DMS153 treated with DMSO at 0.1 percent for 48 hours (cell line): ENCODE measurements at regions not wholly inside any gene's neighbourhood (a gene's known extent, or its start where the extent isn't known, plus 50 kb on each side); places are given as distances from the start of the nearest gene placed in this dataset.

ENCODE experiments used
- DNase-seq: peaks from one replicate; lab custom pipeline; 2025; ENCODE audit not compliant: unreplicated experiment; lab: John Stamatoyannopoulos, UW

DNA sequence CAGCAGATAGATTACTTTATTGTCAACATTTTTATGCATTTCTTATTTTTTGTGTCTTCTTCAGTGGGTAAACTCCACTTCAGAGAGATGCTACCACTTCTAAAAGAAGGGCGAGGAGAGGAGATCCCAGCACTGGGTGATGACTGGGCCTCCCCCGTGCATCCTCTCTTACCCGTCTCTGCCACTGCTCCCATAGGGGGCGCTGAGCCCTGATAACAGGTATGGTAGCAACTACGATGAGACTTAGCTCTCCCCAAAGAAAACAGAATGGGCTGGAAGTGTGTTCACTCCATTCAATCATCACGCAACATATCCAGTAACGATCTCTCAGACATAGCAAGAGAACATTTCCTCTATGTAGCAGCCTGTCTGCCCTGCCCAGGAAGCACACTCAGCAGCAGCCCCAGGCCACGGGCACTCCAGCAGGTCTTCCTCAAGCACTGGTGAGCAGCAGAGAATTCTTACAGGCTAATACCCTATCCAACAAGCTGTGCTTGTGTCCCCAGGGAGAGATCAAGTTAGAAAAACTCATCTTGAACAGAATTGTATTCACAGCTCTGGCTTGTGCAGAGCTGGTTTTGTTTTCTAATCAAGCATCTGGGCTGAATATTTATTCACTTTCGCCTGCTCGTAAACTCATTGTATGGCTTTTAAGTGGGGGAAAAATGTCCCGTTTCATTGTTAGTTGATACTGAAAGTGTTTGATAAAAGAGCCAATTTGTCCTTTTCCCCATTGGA, 533.1 kb upstream of the CDH4 start:
- peak; percentile 97 for DNase-seq

DNA sequence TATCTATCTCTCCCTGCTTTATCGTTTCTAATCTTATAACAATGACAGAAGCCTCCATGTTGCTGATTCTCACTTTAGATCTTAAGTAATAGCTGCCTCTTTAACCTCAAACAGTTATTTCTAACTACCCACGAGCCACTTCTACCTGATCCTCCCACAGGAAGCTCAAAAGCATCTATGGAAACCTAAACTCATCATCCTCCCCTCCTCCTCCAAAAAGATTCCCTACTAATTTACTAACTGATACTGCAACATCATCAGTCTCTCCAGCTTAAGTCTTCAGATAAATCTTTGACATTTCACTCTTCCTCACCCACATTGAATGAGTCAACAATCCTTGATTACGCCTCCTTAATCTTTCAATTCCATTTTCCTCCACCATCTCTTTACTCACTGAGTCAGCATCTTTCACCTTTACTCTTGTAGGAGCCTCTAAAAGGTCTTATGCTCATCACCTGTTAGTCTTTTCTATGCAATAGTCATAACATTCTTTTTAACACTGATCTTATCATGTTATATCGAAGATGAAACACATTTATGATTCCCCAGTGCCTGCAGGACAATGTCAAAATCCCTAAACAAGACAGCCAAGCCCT, 526.7 kb upstream of the CDH4 start:
- no peak for DNase-seq

- no peak for DNase-seq
Observed at GRCh38 chr20:60727425-60727824, 524.6 kb upstream of the CDH4 start.

DNA sequence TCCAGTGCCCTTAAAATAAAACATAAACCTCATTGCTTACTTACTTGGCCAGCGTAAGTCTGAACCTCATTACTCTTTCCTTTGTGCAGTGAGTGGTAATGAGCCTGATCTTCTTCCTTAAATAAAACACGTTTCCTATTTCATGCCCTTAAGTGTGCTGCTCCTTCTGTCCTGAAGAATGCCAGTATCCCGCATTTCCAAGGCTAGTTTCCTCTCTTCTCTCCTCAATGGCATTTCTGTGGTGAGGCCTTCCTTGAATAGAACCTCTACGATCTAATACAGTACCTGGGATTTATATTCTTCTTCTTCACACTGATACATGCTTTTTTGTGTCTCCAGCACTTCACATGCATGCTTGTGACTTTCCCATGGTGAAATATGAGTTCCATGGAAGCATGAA, 523.4 kb upstream of the CDH4 start:
- no peak for DNase-seq

DNA sequence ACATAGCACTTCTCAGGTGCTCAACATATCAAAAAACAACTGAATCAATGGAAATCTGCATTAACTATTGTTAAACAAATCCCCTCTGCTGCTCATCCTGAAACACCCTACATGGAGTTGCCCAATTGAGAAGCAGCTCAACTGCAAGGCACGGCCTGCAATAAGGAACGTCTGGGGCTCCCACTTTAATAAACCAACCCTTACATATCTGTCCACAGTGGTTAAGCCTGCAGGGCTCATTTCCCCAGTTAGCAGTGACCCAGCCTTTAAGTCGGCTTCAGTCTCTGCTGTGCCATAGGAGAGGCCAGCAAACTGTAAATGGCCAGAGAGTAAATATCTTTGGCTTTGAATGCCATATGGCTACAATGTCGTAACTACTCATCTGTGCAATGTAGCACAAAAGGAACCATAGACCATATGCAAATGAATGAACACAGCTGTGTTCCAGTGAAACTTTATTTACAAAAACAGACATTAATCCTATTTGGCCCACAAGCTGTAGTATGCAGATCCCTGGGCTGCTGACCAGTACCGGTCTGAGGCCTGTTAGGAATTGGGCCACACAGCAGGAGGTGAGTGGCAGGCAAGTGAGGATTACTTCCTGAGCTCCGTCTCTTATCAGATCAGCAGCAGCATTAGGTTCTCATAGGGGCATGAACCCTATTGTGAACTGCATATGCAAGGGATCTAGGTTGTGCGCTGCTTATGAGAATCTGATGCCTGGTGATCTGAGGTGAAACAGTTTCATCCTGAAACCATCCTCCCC, 522.7 kb upstream of the CDH4 start:
- no peak for DNase-seq

DNA sequence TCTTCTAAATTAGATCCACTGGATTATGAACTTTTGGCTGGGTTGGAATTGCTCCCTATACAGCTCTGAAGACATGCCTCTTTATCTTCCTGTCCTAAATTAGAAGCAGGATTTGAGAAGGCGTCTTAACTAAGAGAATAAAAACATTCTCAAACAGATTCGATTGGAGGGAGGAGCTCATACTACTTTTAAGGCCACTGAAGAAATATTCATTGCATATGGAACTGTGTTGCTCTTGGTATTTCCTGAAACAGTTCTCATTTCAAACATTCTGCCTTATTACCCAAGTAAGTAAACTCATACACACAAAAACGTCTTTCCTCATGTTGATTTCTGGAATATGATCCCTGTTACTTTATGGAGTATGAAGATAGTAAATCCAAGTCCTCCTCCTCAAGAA, 519.7 kb upstream of the CDH4 start:
- no peak for DNase-seq

DNA sequence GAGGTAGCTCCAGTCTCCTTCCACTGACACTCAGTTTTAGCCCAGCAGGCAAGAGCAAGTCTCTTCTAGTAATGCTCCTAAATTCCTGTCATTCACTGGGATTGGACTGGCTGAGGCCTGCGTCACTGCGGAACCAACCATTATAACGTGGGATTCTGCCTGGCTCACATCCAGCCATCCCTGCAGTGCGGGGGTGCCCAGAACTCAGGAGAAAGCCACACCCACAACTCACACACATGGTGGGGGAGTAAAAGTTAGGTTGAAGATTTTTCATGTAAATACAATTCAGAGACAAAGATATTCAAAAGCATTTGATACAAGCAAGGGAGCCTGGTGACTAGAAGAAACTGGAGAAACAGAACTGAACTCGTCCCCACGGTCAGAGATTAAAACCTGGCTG, 504.0 kb upstream of the CDH4 start:
- no peak for DNase-seq

DNA sequence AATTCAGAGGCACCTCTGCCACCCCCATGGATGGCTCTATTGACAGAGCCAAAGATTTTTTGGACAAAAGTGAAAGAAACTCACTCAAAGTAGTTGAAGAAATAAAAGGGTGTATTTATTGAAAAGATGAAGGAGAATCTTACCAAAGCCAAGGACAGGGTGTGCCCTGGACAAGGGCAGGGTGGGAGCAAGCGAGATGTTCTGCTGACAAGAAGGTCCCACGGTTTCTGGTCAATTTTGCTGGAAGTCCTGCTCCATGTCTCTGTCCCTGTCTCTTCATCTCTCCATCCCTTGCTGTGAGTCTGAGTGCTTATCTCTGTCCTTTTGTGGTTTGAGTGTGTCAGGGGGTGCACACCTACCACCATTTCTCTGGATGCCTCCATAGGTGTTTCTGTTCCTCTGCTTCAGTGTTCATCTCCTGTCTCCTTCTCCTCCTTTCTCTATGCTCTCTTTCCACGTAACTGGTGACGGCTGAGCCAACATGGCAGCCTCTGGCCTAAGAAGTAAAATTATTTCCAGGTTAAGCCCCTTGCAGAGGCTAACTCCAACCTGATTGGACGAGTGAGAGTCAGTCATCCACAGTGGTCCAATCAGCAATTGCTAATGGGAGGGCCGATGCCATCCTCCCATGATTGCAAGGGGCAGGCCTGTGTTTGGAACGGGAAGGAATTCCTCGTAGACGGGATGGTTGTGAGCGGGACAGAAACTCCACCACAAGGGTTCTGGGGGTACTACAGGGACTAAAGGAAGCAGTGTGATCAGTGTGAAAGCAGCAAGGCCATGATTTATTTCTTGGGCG, 502.1 kb upstream of the CDH4 start:
- no peak for DNase-seq

GRCh38 chr20:60750909-60751308, 501.2 kb upstream of the CDH4 start:
- DNase-seq = no peak

GRCh38 chr20:60751826-60752225, 500.2 kb upstream of the CDH4 start:
- DNase-seq = no peak

- DNase-seq = no peak
Observed at GRCh38 chr20:60752741-60753420, 499.2 kb upstream of the CDH4 start.

DNA sequence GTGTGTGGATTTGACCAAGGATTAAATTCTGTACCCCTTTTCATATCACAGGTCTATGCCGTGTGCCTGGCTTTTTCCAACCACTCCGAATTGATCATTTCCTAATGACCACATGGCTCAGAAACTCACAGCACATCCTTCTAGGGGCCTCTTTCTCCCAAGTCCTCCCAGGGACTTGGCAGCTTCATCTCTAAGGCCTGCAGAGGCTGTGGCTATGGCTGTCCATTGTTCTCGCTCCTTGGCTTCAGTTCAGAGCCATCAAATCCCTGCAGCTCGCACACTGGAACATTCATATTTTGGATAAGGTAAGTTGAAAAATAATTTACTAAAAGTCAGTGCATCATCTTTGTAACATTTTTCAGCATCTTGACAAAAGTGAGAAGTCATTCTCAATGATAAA, 497.2 kb upstream of the CDH4 start:
- no peak for DNase-seq

DNA sequence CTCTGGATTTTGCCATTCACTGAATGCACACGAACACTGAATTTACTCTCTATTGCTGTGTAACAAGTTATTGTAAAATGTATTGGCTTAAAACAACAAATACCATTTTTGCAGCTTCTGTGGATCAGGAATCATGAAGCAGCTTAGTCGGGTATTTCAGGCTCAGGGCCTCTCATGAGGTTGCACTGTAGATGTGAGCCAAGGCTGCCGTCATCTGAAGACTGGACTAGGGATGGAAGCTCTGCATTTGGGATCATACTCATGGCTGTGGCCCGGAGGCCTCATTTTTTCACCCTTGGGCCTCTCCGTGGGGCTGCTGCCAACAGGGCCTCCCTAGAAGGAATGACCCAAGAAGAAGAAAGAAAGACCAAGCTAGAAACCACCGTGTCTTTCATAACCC, 492.4 kb upstream of the CDH4 start:
- DNase-seq = no peak

DNA sequence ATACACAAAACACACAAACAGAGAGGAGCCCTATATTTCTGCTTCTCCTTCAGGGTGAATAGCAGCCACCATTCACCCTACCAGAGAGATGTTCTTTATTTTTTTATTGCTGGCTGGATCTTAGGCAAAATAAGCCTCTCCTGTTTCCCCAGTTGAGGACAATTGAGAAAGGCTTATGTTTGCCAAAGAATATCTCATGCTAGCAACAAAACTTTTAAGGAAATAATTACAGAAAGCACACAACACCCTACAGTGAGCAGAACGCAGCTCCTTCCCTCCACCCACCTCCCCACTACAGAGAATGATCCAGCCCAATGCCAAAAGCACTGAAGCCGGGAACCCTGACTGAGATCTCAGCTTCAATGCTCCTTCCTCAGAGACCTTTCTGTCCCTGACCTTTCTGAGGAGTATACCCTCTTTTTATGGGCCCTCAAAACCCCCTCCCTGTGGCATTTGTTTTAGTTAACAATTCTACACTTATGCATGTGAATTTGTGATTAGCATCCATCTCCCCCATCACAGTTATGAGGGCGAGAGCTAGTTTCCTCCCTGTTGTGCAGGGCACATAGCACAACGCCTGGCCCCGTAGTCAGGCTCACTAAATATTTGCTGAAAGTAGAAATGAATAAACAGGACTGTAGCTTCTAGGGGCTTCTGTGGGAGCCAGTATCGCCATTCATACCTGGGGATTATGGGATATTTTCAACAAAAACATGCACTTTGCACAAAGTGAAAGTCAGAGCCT, 491.6 kb upstream of the CDH4 start:
- no peak for DNase-seq

- no peak for DNase-seq
Observed at GRCh38 chr20:60761056-60761455, 491.0 kb upstream of the CDH4 start.

GRCh38 chr20:60762386-60762785, 489.7 kb upstream of the CDH4 start:
- DNase-seq = no peak

DNA sequence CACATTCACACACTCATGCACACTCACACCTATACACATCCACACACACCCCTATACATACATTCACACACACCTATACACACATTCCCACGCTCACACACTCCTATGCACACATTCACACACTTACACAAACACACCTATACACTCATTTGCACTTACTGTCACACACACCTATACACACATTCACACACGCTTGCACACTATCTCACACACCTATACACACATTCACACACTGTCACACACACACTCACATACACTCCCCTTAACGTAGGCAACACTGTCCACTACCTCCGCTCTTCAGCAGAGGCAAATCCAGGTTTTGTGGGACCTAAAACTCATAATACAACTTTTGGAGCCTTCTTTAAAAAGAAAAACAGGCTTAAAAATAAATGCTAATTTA, 487.7 kb upstream of the CDH4 start:
- no peak for DNase-seq

GRCh38 chr20:60764771-60765170, 487.3 kb upstream of the CDH4 start:
- no peak for DNase-seq

GRCh38 chr20:60765821-60766403, 486.1 kb upstream of the CDH4 start:
- no peak for DNase-seq

DNA sequence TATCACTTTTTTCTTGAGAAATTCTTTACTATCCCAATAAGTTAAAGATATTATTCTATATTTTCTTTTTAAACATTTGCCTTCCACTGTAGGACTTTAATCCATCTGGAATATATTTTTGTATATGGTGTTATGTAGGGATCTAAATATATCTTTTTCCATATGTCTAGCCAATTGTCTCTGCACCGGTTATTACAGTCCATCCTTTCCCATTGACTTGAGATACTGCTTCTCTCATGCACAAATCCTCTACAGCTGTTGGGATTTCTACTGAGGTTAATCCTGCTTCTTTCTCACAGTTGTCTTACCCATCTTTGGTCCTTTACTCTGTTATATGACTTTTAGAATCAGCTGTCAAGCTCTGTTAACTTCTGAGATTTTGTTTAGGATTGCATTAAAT, 483.8 kb upstream of the CDH4 start:
- no peak for DNase-seq
